ENCODE measurements at regions not wholly inside any gene's neighbourhood (a gene's known extent, or its start where the extent isn't known, plus 50 kb on each side); places are given as distances from the start of the nearest gene placed in this dataset.

- Histone ChIP-seq H3K27ac (no peak overlapping the region), H3K36me3 (no peaks in the 10 kb centered on the region), H3K4me1 (no peaks in the 10 kb centered on the region), H3K27me3 (no peaks in the 10 kb centered on the region), H3K4me3 (no peak overlapping the region), H3K9me3 (no peaks in the 10 kb centered on the region)
- TF ChIP-seq CTCF (IDR thresholded peaks at IDR 0.05) (no peak), POLR2A (IDR thresholded peaks at IDR 0.05) (no peak), POLR2AphosphoS5 (IDR thresholded peaks at IDR 0.05; ENCODE audit: insufficient read depth in 1 of 2, low read depth in 1 of 2) (no peak)
- intact Hi-C loops (cut with DNase I): no loop called here
- no peak for DNase-seq (ENCODE audit: extremely low spot score in 2 of 2)
These were observed 331.9 kb downstream of the NUP35 start for GRCh38 chr2:183456177-183456576.

GRCh38 chr2:183458460-183458859 is 334.2 kb downstream of the NUP35 start:
- no peak for TF ChIP-seq CTCF (IDR thresholded peaks at IDR 0.05)
- TF ChIP-seq POLR2AphosphoS5 (IDR thresholded peaks at IDR 0.05; ENCODE audit: insufficient read depth in 1 of 2, low read depth in 1 of 2): no peak
- TF ChIP-seq POLR2A (IDR thresholded peaks at IDR 0.05): no peak
- intact Hi-C loops (cut with DNase I): no loop called here
- Histone ChIP-seq H3K4me1 (no peaks in the 10 kb centered on the region), H3K4me3 (no peak overlapping the region), H3K27me3 (no peaks in the 10 kb centered on the region), H3K36me3 (no peaks in the 10 kb centered on the region), H3K9me3 (no peaks in the 10 kb centered on the region), H3K27ac (no peak overlapping the region)
- DNase-seq (ENCODE audit: extremely low spot score in 2 of 2): no peak

GRCh38 chr2:183459466-183459865 is 335.2 kb downstream of the NUP35 start:
- no peak for DNase-seq (ENCODE audit: extremely low spot score in 2 of 2)
- Histone ChIP-seq H3K9me3 (no peaks in the 10 kb centered on the region), H3K4me3 (no peak overlapping the region), H3K36me3 (no peaks in the 10 kb centered on the region), H3K4me1 (no peaks in the 10 kb centered on the region), H3K27me3 (no peaks in the 10 kb centered on the region), H3K27ac (no peak overlapping the region)
- TF ChIP-seq CTCF (IDR thresholded peaks at IDR 0.05) (no peak), POLR2AphosphoS5 (IDR thresholded peaks at IDR 0.05; ENCODE audit: insufficient read depth in 1 of 2, low read depth in 1 of 2) (no peak), POLR2A (IDR thresholded peaks at IDR 0.05) (no peak)
- intact Hi-C loops (cut with DNase I): no loop called here

- H3K9me3 ChIP-seq: no peaks in the 10 kb centered on the region
- intact Hi-C loops (cut with DNase I): no loop called here
- no peak for TF ChIP-seq POLR2A (IDR thresholded peaks at IDR 0.05)
- TF ChIP-seq POLR2AphosphoS5 (IDR thresholded peaks at IDR 0.05; ENCODE audit: insufficient read depth in 1 of 2, low read depth in 1 of 2): no peak
- TF ChIP-seq CTCF (IDR thresholded peaks at IDR 0.05): no peak
- no peaks in the 10 kb centered on the region for H3K36me3 ChIP-seq
- H3K4me3 ChIP-seq: no peak overlapping the region
- H3K27ac ChIP-seq: no peak overlapping the region
- no peaks in the 10 kb centered on the region for H3K4me1 ChIP-seq
- H3K27me3 ChIP-seq: no peaks in the 10 kb centered on the region
- no peak for DNase-seq (ENCODE audit: extremely low spot score in 2 of 2)
These were observed 339.6 kb downstream of the NUP35 start for GRCh38 chr2:183463821-183464220.

GRCh38 chr2:183465048-183465447 is 340.8 kb downstream of the NUP35 start:
- Histone ChIP-seq H3K36me3 (no peaks in the 10 kb centered on the region), H3K27me3 (no peaks in the 10 kb centered on the region), H3K9me3 (no peaks in the 10 kb centered on the region), H3K4me3 (no peak overlapping the region), H3K4me1 (no peaks in the 10 kb centered on the region), H3K27ac (no peak overlapping the region)
- TF ChIP-seq CTCF (IDR thresholded peaks at IDR 0.05): no peak
- no peak for TF ChIP-seq POLR2A (IDR thresholded peaks at IDR 0.05)
- TF ChIP-seq POLR2AphosphoS5 (IDR thresholded peaks at IDR 0.05; ENCODE audit: insufficient read depth in 1 of 2, low read depth in 1 of 2): no peak
- intact Hi-C loops (cut with DNase I): no loop called here
- no peak for DNase-seq (ENCODE audit: extremely low spot score in 2 of 2)

Measured in vagina (tissue), 2 donors.